ENCODE measurements at regions not wholly inside any gene's neighbourhood (a gene's known extent, or its start where the extent isn't known, plus 50 kb on each side); places are given as distances from the start of the nearest gene placed in this dataset.

- H3K4me3 ChIP-seq (replicated peaks; ENCODE audit: low read depth, low read length): no peak overlapping the region
- DNase-seq (ENCODE audit: extremely low read depth, low read depth): no peak
- TF ChIP-seq CTCF (IDR thresholded peaks at IDR 0.05; ENCODE audit: low read depth, low read length, missing control alignments): no peak
Measured at GRCh38 chr5:164097749-164098148, 592.3 kb downstream of the MAT2B start.

GRCh38 chr5:164098531-164098930, 593.1 kb downstream of the MAT2B start:
- no peak for TF ChIP-seq CTCF (IDR thresholded peaks at IDR 0.05; ENCODE audit: low read depth, low read length, missing control alignments)
- DNase-seq (ENCODE audit: extremely low read depth, low read depth): no peak
- no peak overlapping the region for H3K4me3 ChIP-seq (replicated peaks; ENCODE audit: low read depth, low read length)

- no peak for TF ChIP-seq CTCF (IDR thresholded peaks at IDR 0.05; ENCODE audit: low read depth, low read length, missing control alignments)
- no peak for DNase-seq (ENCODE audit: extremely low read depth, low read depth)
- no peak overlapping the region for H3K4me3 ChIP-seq (replicated peaks; ENCODE audit: low read depth, low read length)
Measured at GRCh38 chr5:164098979-164099378, 593.6 kb downstream of the MAT2B start.

- no peak for DNase-seq (ENCODE audit: extremely low read depth, low read depth)
- TF ChIP-seq CTCF (IDR thresholded peaks at IDR 0.05; ENCODE audit: low read depth, low read length, missing control alignments): no peak
Measured at GRCh38 chr5:164115420-164115819, 610.0 kb downstream of the MAT2B start.

GRCh38 chr5:164119806-164120447, 614.5 kb downstream of the MAT2B start:
- H3K4me3 ChIP-seq (replicated peaks; ENCODE audit: low read depth, low read length): no peak overlapping the region
- DNase-seq (ENCODE audit: extremely low read depth, low read depth): peak; percentile 53
- TF ChIP-seq CTCF (IDR thresholded peaks at IDR 0.05; ENCODE audit: low read depth, low read length, missing control alignments): no peak

More at GRCh38 chr5:164115420-164115819, 610.0 kb downstream of the MAT2B start:
- H3K4me3 ChIP-seq (replicated peaks; ENCODE audit: low read depth, low read length): no peak overlapping the region

- TF ChIP-seq CTCF (IDR thresholded peaks at IDR 0.05; ENCODE audit: low read depth, low read length, missing control alignments): no peak
- no peak overlapping the region for H3K4me3 ChIP-seq (replicated peaks; ENCODE audit: low read depth, low read length)
- DNase-seq (ENCODE audit: extremely low read depth, low read depth): no peak
Measured at GRCh38 chr5:164127527-164127926, 622.1 kb downstream of the MAT2B start.

GRCh38 chr5:164132358-164132757, 626.9 kb downstream of the MAT2B start:
- no peak overlapping the region for H3K4me3 ChIP-seq (replicated peaks; ENCODE audit: low read depth, low read length)
- no peak for DNase-seq (ENCODE audit: extremely low read depth, low read depth)
- TF ChIP-seq CTCF (IDR thresholded peaks at IDR 0.05; ENCODE audit: low read depth, low read length, missing control alignments): no peak
